K562 (cell line): ENCODE measurements at regions not wholly inside any gene's neighbourhood (a gene's known extent, or its start where the extent isn't known, plus 50 kb on each side); places are given as distances from the start of the nearest gene placed in this dataset.

Experiments
- CHD4 ChIP-seq: fragments of 200-600 bp; sonication (generic); IDR thresholded peaks from 3 replicates; pipeline ENCODE4 v1.6.1; 2012; ENCODE audit warnings: low read depth, mild to moderate bottlenecking, mixed read lengths, low read length, inconsistent platforms; ENCODE audit not compliant: insufficient read depth, insufficient replicate concordance, poor library complexity, severe bottlenecking
- CTCF ChIP-seq, 3 experiments: IDR thresholded peaks in 2 of 3; conservative IDR thresholded peaks in 1 of 3; 2 replicates each; pipeline ENCODE4 v1.5.1; 2011 to 2012; ENCODE audit warnings: low read length in 3 of 3, mild to moderate bottlenecking in 3 of 3, control low read depth in 2 of 3, improper control_type of control experiment in 1 of 3, inconsistent platforms in 1 of 3, low read depth in 1 of 3, mixed read lengths in 1 of 3, moderate library complexity in 1 of 3; ENCODE audit not compliant: insufficient read depth in 2 of 3
- DEAF1 ChIP-seq: fragments of 450-650 bp; formaldehyde crosslinking; IDR thresholded peaks from 2 replicates; pipeline ENCODE4 v1.4.0; 2020; ENCODE audit warnings: mild to moderate bottlenecking, moderate library complexity
- HDAC6 ChIP-seq: IDR thresholded peaks from 2 replicates; pipeline ENCODE4 v1.6.1; 2012; ENCODE audit warnings: low read depth, mild to moderate bottlenecking, control low read depth, inconsistent platforms, low read length, moderate library complexity
- JUN ChIP-seq, 2 experiments: sonication (generic) in 1 of 2; formaldehyde crosslinking in 1 of 2; IDR thresholded peaks; 2 replicates each; pipeline versions ENCODE4 v1.6.1 to v1.8.0; 2012 to 2022; ENCODE audit warnings: borderline replicate concordance in 2 of 2, mild to moderate bottlenecking in 2 of 2, improper control_type of control experiment in 1 of 2, low read depth in 1 of 2, low read length in 1 of 2, missing genetic modification reagents in 1 of 2
- MAX ChIP-seq: sonication (generic); formaldehyde crosslinking; IDR thresholded peaks from 2 replicates; pipeline ENCODE4 v1.9.0; 2022; ENCODE audit warnings: mild to moderate bottlenecking, missing genetic modification reagents
- MAZ ChIP-seq, 2 experiments: fragments of 450-650 bp in 1 of 2; sonication (generic) in 1 of 2; formaldehyde crosslinking; IDR thresholded peaks in 1 of 2; conservative IDR thresholded peaks in 1 of 2; 2 replicates each; pipeline versions ENCODE4 v1.4.0 to v1.5.0; 2020; ENCODE audit warnings: mild to moderate bottlenecking in 1 of 2, missing genetic modification reagents in 1 of 2
- PATZ1 ChIP-seq: fragments of 250-450 bp; sonication (Bioruptor Pico); IDR thresholded peaks from 2 replicates; pipeline ENCODE4 v1.5.0; 2020; ENCODE audit warnings: mild to moderate bottlenecking, borderline replicate concordance
- POLR2AphosphoS5 ChIP-seq: IDR thresholded peaks from 2 replicates; pipeline ENCODE4 v1.6.1; 2011; ENCODE audit warnings: mild to moderate bottlenecking, low read depth, low read length, moderate library complexity; ENCODE audit not compliant: control insufficient read depth, insufficient read depth
- PRDM10 ChIP-seq: fragments of 450-650 bp; IDR thresholded peaks from 2 replicates; pipeline ENCODE4 v1.6.1; 2018; ENCODE audit not compliant: partially characterized antibody
- PTBP1 ChIP-seq: fragments of 200-400 bp; formaldehyde crosslinking; IDR thresholded peaks from 2 replicates; pipeline ENCODE4 v1.6.1; 2017; ENCODE audit warnings: low read depth, low read length
- SP1 ChIP-seq: sonication (generic); formaldehyde crosslinking; IDR thresholded peaks from 2 replicates; pipeline ENCODE4 v1.8.1; 2022; ENCODE audit warnings: mild to moderate bottlenecking, missing genetic modification reagents
- ZNF354B ChIP-seq: fragments of 250-450 bp; sonication (Bioruptor Pico); IDR thresholded peaks from 2 replicates; pipeline ENCODE4 v1.4.0; 2020
- ZNF639 ChIP-seq, 2 experiments: fragments of 200-800 bp in 1 of 2; sonication (Bioruptor generic) in 1 of 2; sonication (generic) in 1 of 2; formaldehyde crosslinking in 1 of 2; IDR thresholded peaks in 1 of 2; conservative IDR thresholded peaks in 1 of 2; 2 replicates each; pipeline versions ENCODE4 v1.5.0 to v1.6.1; 2016 to 2020; ENCODE audit warnings: missing compliant biosample characterization in 1 of 2, missing genetic modification characterization in 1 of 2, missing genetic modification reagents in 1 of 2

- no peak for TF ChIP-seq CTCF (IDR thresholded peaks at IDR 0.05 in 2 of 3, conservative IDR thresholded peaks at IDR 0.05 in 1 of 3; ENCODE audit: insufficient read depth in 2 of 3, low read depth in 1 of 3, low read length in 3 of 3)
- TF ChIP-seq PRDM10: no peak
- TF ChIP-seq MAX (CRISPR knock-in tag): no peak
- TF ChIP-seq POLR2AphosphoS5: no peak
- no peak for TF ChIP-seq CHD4
- no peak for TF ChIP-seq PTBP1
- TF ChIP-seq PATZ1 (CRISPR knock-in tag): no peak
- no peak for TF ChIP-seq JUN (IDR thresholded peaks at IDR 0.05; ENCODE audit: borderline replicate concordance, low read depth, low read length)
- no peak for TF ChIP-seq JUN (CRISPR knock-in tag; IDR thresholded peaks at IDR 0.05; ENCODE audit: borderline replicate concordance)
- no peak for TF ChIP-seq ZNF639 (CRISPR knock-in tag; conservative IDR thresholded peaks at IDR 0.05 in 1 of 2, IDR thresholded peaks at IDR 0.05 in 1 of 2)
- no peak for TF ChIP-seq HDAC6
- TF ChIP-seq DEAF1 (CRISPR knock-in tag): no peak
- no peak for TF ChIP-seq SP1 (CRISPR knock-in tag)
- no peak for TF ChIP-seq ZNF354B (CRISPR knock-in tag)
- TF ChIP-seq MAZ (CRISPR knock-in tag; conservative IDR thresholded peaks at IDR 0.05 in 1 of 2, IDR thresholded peaks at IDR 0.05 in 1 of 2): no peak
These were observed 1180.6 kb upstream of the CDH18 start for GRCh38 chr5:21168557-21168956.
